Ovary (tissue), 3 donors: ENCODE measurements at regions not wholly inside any gene's neighbourhood (a gene's known extent, or its start where the extent isn't known, plus 50 kb on each side); places are given as distances from the start of the nearest gene placed in this dataset.

ENCODE experiments used
- POLR2A ChIP-seq: fragments of 450-650 bp; IDR thresholded peaks from one replicate; pipeline ENCODE4 v1.6.1; 2017; ENCODE audit warnings: antibody characterized with exemption, mild to moderate bottlenecking, moderate library complexity
- TF ChIP-seq, protein P1 (sequence below), 3 donors: fragments of 450-650 bp in 2 of 3; fragments of 200-600 bp in 1 of 3; IDR thresholded peaks; one replicate each; pipeline versions ENCODE4 v1.5.1 to v1.8.0; 2016 to 2022; ENCODE audit warnings: antibody characterized with exemption in 3 of 3, mild to moderate bottlenecking in 1 of 3
- donor health status: DM: no; HTN: no; CAD: no.

DNA sequence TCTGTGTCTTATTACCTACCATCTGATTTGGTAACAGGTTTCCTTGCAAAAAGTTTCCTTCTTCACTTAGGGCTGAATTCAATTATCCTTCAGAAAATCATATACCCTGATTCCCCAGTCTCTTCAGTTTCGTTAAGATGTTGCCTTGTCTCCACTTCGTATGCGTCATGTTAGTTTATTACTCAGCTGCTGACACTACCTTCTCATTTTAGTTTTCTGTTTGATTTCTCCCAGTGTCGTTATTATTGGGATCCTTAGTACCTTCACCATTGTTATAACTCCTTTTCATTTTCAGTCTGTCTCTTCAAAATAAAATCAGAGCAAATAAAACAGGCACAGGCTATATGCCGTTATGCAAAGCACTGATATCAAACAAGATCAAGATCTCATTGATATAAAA lies 87.5 kb upstream of the RBPJ start:
- TF ChIP-seq, protein P1, sequence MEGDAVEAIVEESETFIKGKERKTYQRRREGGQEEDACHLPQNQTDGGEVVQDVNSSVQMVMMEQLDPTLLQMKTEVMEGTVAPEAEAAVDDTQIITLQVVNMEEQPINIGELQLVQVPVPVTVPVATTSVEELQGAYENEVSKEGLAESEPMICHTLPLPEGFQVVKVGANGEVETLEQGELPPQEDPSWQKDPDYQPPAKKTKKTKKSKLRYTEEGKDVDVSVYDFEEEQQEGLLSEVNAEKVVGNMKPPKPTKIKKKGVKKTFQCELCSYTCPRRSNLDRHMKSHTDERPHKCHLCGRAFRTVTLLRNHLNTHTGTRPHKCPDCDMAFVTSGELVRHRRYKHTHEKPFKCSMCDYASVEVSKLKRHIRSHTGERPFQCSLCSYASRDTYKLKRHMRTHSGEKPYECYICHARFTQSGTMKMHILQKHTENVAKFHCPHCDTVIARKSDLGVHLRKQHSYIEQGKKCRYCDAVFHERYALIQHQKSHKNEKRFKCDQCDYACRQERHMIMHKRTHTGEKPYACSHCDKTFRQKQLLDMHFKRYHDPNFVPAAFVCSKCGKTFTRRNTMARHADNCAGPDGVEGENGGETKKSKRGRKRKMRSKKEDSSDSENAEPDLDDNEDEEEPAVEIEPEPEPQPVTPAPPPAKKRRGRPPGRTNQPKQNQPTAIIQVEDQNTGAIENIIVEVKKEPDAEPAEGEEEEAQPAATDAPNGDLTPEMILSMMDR (IDR thresholded peaks at IDR 0.05): no peak
- no peak for TF ChIP-seq POLR2A
